Transverse colon (tissue), 4 donors: ENCODE measurements at regions not wholly inside any gene's neighbourhood (a gene's known extent, or its start where the extent isn't known, plus 50 kb on each side); places are given as distances from the start of the nearest gene placed in this dataset.

Experiments used
- DNase-seq: peaks from one replicate; pipeline ENCODE4 v3.0.0-alpha.2; 2019
- H3K27ac ChIP-seq, 4 donors: fragments of 200-600 bp; sonication (generic); 2 replicates each; pipeline ENCODE4 v1.5.1; 2016 to 2018; ENCODE audit warnings: inconsistent platforms in 4 of 4
- H3K27me3 ChIP-seq: fragments of 200-600 bp; sonication (generic); 2 replicates; pipeline ENCODE4 v1.5.1; 2017; ENCODE audit warnings: inconsistent platforms
- H3K36me3 ChIP-seq, 4 donors: fragments of 200-600 bp; sonication (generic); 2 replicates each; pipeline ENCODE4 v1.5.1; 2017 to 2019; ENCODE audit warnings: inconsistent platforms in 4 of 4
- H3K4me1 ChIP-seq, 4 donors: fragments of 200-600 bp; sonication (generic); 2 replicates each; pipeline ENCODE4 v1.5.1; 2017 to 2020; ENCODE audit warnings: inconsistent platforms in 4 of 4
- H3K4me3 ChIP-seq, 4 donors: fragments of 200-600 bp; sonication (generic); 1 replicate in 1 of 4; 2 replicates in 3 of 4; pipeline versions ENCODE4 v1.5.1 to v1.6.1; 2017 to 2019; ENCODE audit warnings: inconsistent platforms in 4 of 4
- H3K9me3 ChIP-seq, 2 donors: fragments of 200-600 bp; sonication (generic); 2 replicates each; pipeline ENCODE4 v1.5.1; 2017 to 2019; ENCODE audit warnings: inconsistent platforms in 2 of 2
- EP300 ChIP-seq: sonication (generic); formaldehyde crosslinking; IDR thresholded peaks from one replicate; pipeline ENCODE4 v1.6.1; 2017; ENCODE audit warnings: antibody characterized with exemption, low read depth
- POLR2A ChIP-seq: fragments of 450-650 bp; IDR thresholded peaks from one replicate; pipeline ENCODE4 v1.6.1; 2016; ENCODE audit warnings: antibody characterized with exemption, mild to moderate bottlenecking, moderate library complexity
- POLR2AphosphoS5 ChIP-seq, 3 donors: sonication (generic); formaldehyde crosslinking; IDR thresholded peaks; one replicate each; pipeline ENCODE4 v1.6.1; 2016; ENCODE audit warnings: antibody characterized with exemption in 3 of 3
- WGBS, 2 donors: methylation state at CpG; one replicate each; pipeline ENCODE4 v1.1.5; 2018; ENCODE audit warnings: low coverage in 1 of 2; 5-methylcytosine and 5-hydroxymethylcytosine counted together
- in situ Hi-C, 4 donors: fragments of 200-750 bp; cut with MboI; loops; one replicate each; pipeline versions ENCODE4 v1.15.0 to v1.15.1; 2017; ENCODE audit warnings: low sequenced_read_pairs in 3 of 4, low pct_ligation_motif_present in 1 of 4, low pct_unique_long_range_greater_than_20kb in 1 of 4
- intact Hi-C: fragments of 100-400 bp; cut with DNase I; formaldehyde crosslinking; loops from one replicate; pipeline ENCODE4 v1.15.1; 2023; ENCODE audit warnings: low total_unique reads
- TF ChIP-seq, protein P1 (sequence below), 5 experiments: fragments of 200-600 bp in 3 of 5; fragments of 450-650 bp in 2 of 5; sonication (generic) in 3 of 5; IDR thresholded peaks; 1 replicate in 2 of 5; 2 replicates in 3 of 5; pipeline ENCODE4 v1.5.1; 2016 to 2017; ENCODE audit warnings: antibody characterized with exemption in 5 of 5, inconsistent platforms in 3 of 5, mild to moderate bottlenecking in 2 of 5, moderate library complexity in 1 of 5

DNA sequence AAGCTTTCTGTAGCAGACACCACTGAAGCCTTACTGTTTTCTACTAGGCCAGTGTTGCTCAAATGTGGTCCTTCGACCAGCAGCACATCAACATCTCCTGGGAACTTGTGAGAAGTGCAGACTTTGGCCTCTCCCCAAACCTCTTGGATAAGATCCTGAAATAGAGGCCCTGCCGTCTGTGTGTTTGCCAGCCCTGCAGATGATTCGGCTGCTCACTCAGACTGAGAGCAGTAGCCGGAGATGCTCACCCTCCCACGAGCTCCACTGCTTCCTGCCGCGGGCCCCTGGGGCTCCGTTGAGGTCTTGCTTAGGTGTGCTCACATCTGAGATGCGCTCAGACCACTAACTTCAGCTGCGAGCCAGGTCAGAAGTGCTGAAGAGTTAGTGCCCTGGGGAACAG, 129.5 kb upstream of the SSTR4 start:
- H3K27ac ChIP-seq, result no peak overlapping the region
- 50% methylated on average over 10 of the region's 10 CpGs; no CpG with 5 or more reads in 1 of the 2 donors for WGBS, 2 donors
- no peak for DNase-seq

DNA sequence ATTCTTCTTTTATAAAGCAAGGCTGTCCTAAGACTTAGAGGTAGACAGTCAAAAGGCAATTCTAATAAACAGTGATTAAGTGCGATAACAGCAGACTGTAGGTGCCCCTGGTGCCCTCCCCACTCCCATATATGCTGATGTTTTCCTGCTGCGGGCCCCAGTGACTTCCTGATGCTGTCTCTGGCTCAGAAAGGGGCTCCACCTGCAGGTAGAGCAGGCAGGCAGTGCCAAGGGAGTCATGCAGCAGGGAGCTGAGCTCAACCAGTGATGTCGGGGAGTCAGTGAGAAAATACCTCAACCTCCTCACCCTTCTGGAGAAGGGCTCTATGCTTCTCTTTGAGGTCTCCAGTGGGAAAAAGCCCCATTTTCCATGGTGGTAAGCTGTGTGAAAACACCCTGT, 126.7 kb upstream of the SSTR4 start:
- in situ Hi-C loops, result no loop called here
- Histone ChIP-seq H3K4me3 (no peak overlapping the region), H3K9me3 (no peaks in the 10 kb centered on the region), H3K4me1 (no peaks in the 10 kb centered on the region), H3K36me3 (no peaks in the 10 kb centered on the region), H3K27me3 (no peaks in the 10 kb centered on the region), H3K27ac (no peak overlapping the region)
- 76 to 77% methylated on average over 2 to 3 of the region's 3 CpGs for WGBS, 2 donors
- TF ChIP-seq, protein P1, sequence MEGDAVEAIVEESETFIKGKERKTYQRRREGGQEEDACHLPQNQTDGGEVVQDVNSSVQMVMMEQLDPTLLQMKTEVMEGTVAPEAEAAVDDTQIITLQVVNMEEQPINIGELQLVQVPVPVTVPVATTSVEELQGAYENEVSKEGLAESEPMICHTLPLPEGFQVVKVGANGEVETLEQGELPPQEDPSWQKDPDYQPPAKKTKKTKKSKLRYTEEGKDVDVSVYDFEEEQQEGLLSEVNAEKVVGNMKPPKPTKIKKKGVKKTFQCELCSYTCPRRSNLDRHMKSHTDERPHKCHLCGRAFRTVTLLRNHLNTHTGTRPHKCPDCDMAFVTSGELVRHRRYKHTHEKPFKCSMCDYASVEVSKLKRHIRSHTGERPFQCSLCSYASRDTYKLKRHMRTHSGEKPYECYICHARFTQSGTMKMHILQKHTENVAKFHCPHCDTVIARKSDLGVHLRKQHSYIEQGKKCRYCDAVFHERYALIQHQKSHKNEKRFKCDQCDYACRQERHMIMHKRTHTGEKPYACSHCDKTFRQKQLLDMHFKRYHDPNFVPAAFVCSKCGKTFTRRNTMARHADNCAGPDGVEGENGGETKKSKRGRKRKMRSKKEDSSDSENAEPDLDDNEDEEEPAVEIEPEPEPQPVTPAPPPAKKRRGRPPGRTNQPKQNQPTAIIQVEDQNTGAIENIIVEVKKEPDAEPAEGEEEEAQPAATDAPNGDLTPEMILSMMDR (IDR thresholded peaks at IDR 0.05), result no peak
- no peak for TF ChIP-seq POLR2AphosphoS5 (IDR thresholded peaks at IDR 0.05)
- TF ChIP-seq POLR2A, result no peak
- TF ChIP-seq EP300, result no peak
- intact Hi-C loops, result no loop called here
- no peak for DNase-seq

More for the DNA sequence above, 129.5 kb upstream of the SSTR4 start:
- H3K4me3 ChIP-seq, result no peak overlapping the region
- intact Hi-C loops, result no loop called here
- in situ Hi-C loops, result no loop called here
- H3K27me3 ChIP-seq, result no peaks in the 10 kb centered on the region
- TF ChIP-seq POLR2A, result no peak
- no peak for TF ChIP-seq POLR2AphosphoS5 (IDR thresholded peaks at IDR 0.05)
- TF ChIP-seq, protein P1 (IDR thresholded peaks at IDR 0.05), result no peak
- TF ChIP-seq EP300, result no peak
- peaks cover 0 to 5% of the 10 kb centered on the region in 2 donors for H3K9me3 ChIP-seq
- no peaks in the 10 kb centered on the region for H3K4me1 ChIP-seq
- H3K36me3 ChIP-seq, result no peaks in the 10 kb centered on the region

DNA sequence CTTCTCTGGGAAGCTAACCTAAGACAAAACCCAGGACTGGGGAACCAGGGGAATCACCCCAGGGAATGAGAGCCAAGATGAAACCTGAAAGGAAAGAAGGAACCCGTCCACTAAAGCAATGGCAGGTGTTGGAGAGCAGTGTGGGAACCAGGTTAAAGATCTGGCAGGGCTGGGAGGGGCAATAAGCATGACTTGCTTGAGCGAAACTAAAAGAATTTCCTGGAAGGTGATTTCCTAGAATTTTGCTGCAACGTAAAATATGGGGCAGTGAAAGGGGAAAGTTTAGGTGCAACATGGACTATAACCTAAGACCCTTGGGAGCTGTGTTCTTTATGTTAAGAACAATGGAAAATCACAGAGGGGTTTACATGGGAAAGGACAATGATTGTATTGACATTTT, 126.2 kb upstream of the SSTR4 start:
- no peak overlapping the region for H3K4me3 ChIP-seq
- intact Hi-C loops, result no loop called here
- TF ChIP-seq, protein P1 (IDR thresholded peaks at IDR 0.05), result no peak
- TF ChIP-seq POLR2AphosphoS5 (IDR thresholded peaks at IDR 0.05) (no peak), POLR2A (no peak), EP300 (no peak)
- no peaks in the 10 kb centered on the region for H3K9me3 ChIP-seq
- no peaks in the 10 kb centered on the region for H3K27me3 ChIP-seq
- H3K36me3 ChIP-seq, result no peaks in the 10 kb centered on the region
- no peaks in the 10 kb centered on the region for H3K4me1 ChIP-seq
- no peak for DNase-seq
- in situ Hi-C loops, result no loop called here
- 62% methylated on average over 3 of the region's 3 CpGs; no CpG with 5 or more reads in 1 of the 2 donors for WGBS, 2 donors
- no peak overlapping the region for H3K27ac ChIP-seq

DNA sequence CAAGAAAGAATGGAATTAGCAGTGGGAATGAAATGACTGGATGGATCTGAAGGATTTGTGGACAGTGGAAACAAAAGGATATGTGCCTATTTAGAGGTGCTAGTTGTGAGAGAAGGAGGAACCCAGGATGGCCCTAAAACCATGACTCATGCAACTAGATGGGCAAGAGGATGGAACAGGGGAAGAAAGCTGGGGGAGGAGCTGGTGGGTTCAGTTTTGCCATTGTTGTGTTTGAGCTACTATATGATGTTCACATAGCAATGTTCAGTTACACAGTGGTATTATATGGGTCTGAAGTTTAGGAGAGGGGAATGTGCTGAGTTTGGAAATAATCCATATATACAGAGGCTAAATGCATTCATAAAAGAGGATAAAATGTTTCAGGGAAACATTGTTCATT, 125.7 kb upstream of the SSTR4 start:
- H3K27ac ChIP-seq, result no peak overlapping the region
- in situ Hi-C loops (no loop called here), intact Hi-C loops (no loop called here)
- TF ChIP-seq, protein P1 (IDR thresholded peaks at IDR 0.05), result no peak
- no peaks in the 10 kb centered on the region for H3K27me3 ChIP-seq
- DNase-seq, result no peak
- no peaks in the 10 kb centered on the region for H3K9me3 ChIP-seq
- H3K4me1 ChIP-seq, result no peaks in the 10 kb centered on the region
- no peaks in the 10 kb centered on the region for H3K36me3 ChIP-seq
- H3K4me3 ChIP-seq, result no peak overlapping the region
